Sigmoid colon (tissue), 4 donors: ENCODE measurements at regions not wholly inside any gene's neighbourhood (a gene's known extent, or its start where the extent isn't known, plus 50 kb on each side); places are given as distances from the start of the nearest gene placed in this dataset.

Experiments used
- EP300 ChIP-seq, 4 donors: sonication (generic); formaldehyde crosslinking; IDR thresholded peaks; one replicate each; pipeline ENCODE4 v1.6.1; 2017; ENCODE audit warnings: antibody characterized with exemption in 4 of 4
- POLR2A ChIP-seq, 2 donors: fragments of 450-650 bp; IDR thresholded peaks; one replicate each; pipeline ENCODE4 v1.6.1; 2016; ENCODE audit warnings: antibody characterized with exemption in 2 of 2, mild to moderate bottlenecking in 2 of 2, moderate library complexity in 2 of 2

- TF ChIP-seq EP300 (IDR thresholded peaks at IDR 0.05) (no peak), POLR2A (IDR thresholded peaks at IDR 0.05) (no peak)
These were observed 256.6 kb upstream of the CTAGE1 start for GRCh38 chr18:22674272-22674671.
